HepG2 (cell line): ENCODE measurements at regions not wholly inside any gene's neighbourhood (a gene's known extent, or its start where the extent isn't known, plus 50 kb on each side); places are given as distances from the start of the nearest gene placed in this dataset.

Experiments used
- ATAC-seq: fragments of 200-7000 bp; cut with Tn5 transposase; 3 replicates; pipeline ENCODE4 v1.9.1; 2020; ENCODE audit warnings: mild to moderate bottlenecking, moderate library complexity
- BruUV-seq: library from RNA; stranded (reverse); fragments of 400-500 nt; replicated peaks from 2 replicates; lab custom pipeline; 2021; lab: Mats Ljungman, UMichigan
- CTCF ChIA-PET: fragments of 300-600 bp; formaldehyde crosslinking; extraction: SDS; loops from one replicate; lab custom pipeline; 2021; ENCODE audit warnings: low total read pairs, inconsistent platforms, low intra/inter-chr PET ratio; lab: Yijun Ruan, JAX
- POLR2A ChIA-PET: fragments of 350-600 bp; sonication (Branson Sonifier 250); formaldehyde crosslinking; loops from one replicate; lab custom pipeline; 2020; ENCODE audit warnings: antibody characterized with exemption, inconsistent platforms; lab: Yijun Ruan, JAX
- DNase-seq: peaks from one replicate; pipeline ENCODE4 v3.0.0-alpha.2; 2015; ENCODE audit warnings: low spot score
- FAIRE-seq: peaks from 3 replicates; lab custom pipeline; 2011; peaks lifted over from hg19 to GRCh38; lab: Jason Lieb, UNC
- H2AFZ ChIP-seq: one replicate; pipeline ENCODE4 v1.6.1; 2011; ENCODE audit warnings: low read length, inconsistent platforms
- H3K27ac ChIP-seq: fragments of 300-600 bp; 3 replicates; pipeline ENCODE4 v1.8.0; 2011; ENCODE audit warnings: mixed run types, mild to moderate bottlenecking, mixed read lengths, low read length, inconsistent platforms; ENCODE audit not compliant: insufficient read depth; ENCODE audit errors: extremely low read length
- H3K27me3 ChIP-seq, 2 experiments: fragments of 200-600 bp in 1 of 2; 2 replicates in 1 of 2; 3 replicates in 1 of 2; pipeline versions ENCODE4 v1.6.0 to v1.8.0; 2011; ENCODE audit warnings: low read length in 2 of 2, mild to moderate bottlenecking in 2 of 2, moderate library complexity in 2 of 2, inconsistent platforms in 1 of 2; ENCODE audit not compliant: insufficient read depth in 2 of 2, control insufficient read depth in 1 of 2
- H3K36me3 ChIP-seq, 2 experiments: fragments of 200-600 bp in 1 of 2; replicated peaks in 1 of 2; 2 replicates in 1 of 2; 3 replicates in 1 of 2; pipeline versions ENCODE4 v1.5.1 to v1.8.0; 2011; ENCODE audit warnings: low read length in 2 of 2, inconsistent platforms in 1 of 2; ENCODE audit not compliant: insufficient read depth in 2 of 2, control insufficient read depth in 1 of 2
- H3K4me1 ChIP-seq: 2 replicates; pipeline ENCODE4 v1.5.1; 2012; ENCODE audit warnings: low read length, inconsistent platforms; ENCODE audit not compliant: insufficient read depth
- H3K4me2 ChIP-seq: 2 replicates; pipeline ENCODE4 v1.6.0; 2011; ENCODE audit warnings: low read depth, low read length, inconsistent platforms
- H3K4me3 ChIP-seq, 3 experiments: fragments of 200-600 bp in 1 of 3; sonication (generic), shearing (Covaris generic) in 1 of 3; replicated peaks in 1 of 3; 2 replicates each; pipeline ENCODE4 v1.5.1; 2011 to 2016; ENCODE audit warnings: low read length in 3 of 3, inconsistent platforms in 2 of 3, low read depth in 2 of 3, mild to moderate bottlenecking in 2 of 3, control low read depth in 1 of 3, mixed read lengths in 1 of 3; ENCODE audit not compliant: insufficient read depth in 1 of 3
- H3K79me2 ChIP-seq: one replicate; pipeline ENCODE4 v1.6.1; 2011; ENCODE audit warnings: low read length, inconsistent platforms; ENCODE audit not compliant: insufficient read depth
- H3K9ac ChIP-seq: 2 replicates; pipeline ENCODE4 v1.6.0; 2011; ENCODE audit warnings: mild to moderate bottlenecking, low read depth, low read length, inconsistent platforms; ENCODE audit not compliant: insufficient read depth
- H3K9me3 ChIP-seq: 2 replicates; pipeline ENCODE4 v1.5.1; 2012; ENCODE audit warnings: mild to moderate bottlenecking, low read length
- H4K20me1 ChIP-seq: 2 replicates; pipeline ENCODE4 v1.6.0; 2011; ENCODE audit warnings: inconsistent platforms, mild to moderate bottlenecking, low read length, moderate library complexity; ENCODE audit not compliant: insufficient read depth
- ATF5 ChIP-seq: sonication (generic); formaldehyde crosslinking; IDR thresholded peaks from 2 replicates; pipeline ENCODE4 v1.4.0; 2020; ENCODE audit warnings: mild to moderate bottlenecking, low read depth, missing genetic modification reagents
- FIP1L1 ChIP-seq: fragments of 200-400 bp; formaldehyde crosslinking; IDR thresholded peaks from 2 replicates; pipeline ENCODE4 v1.6.1; 2018; ENCODE audit warnings: low read depth, mild to moderate bottlenecking, low read length, moderate library complexity, borderline replicate concordance; ENCODE audit not compliant: insufficient read depth
- FOSL2 ChIP-seq: sonication (generic); formaldehyde crosslinking; IDR thresholded peaks from 2 replicates; pipeline ENCODE4 v1.4.0; 2020; ENCODE audit warnings: missing genetic modification reagents
- FOXJ3 ChIP-seq: sonication (generic); formaldehyde crosslinking; IDR thresholded peaks from 2 replicates; pipeline ENCODE4 v1.4.0; 2020; ENCODE audit warnings: missing genetic modification reagents, mild to moderate bottlenecking, borderline replicate concordance
- NCOA1 ChIP-seq: sonication (generic); formaldehyde crosslinking; IDR thresholded peaks from 2 replicates; pipeline ENCODE4 v1.9.0; 2021; ENCODE audit warnings: missing genetic modification reagents
- NCOR1 ChIP-seq: fragments of 200-600 bp; sonication (generic); IDR thresholded peaks from 2 replicates; pipeline ENCODE4 v1.7.0; 2017; ENCODE audit warnings: antibody characterized with exemption, low read length, borderline replicate concordance
- RARA ChIP-seq: IDR thresholded peaks from 2 replicates; pipeline ENCODE4 v1.6.1; 2016; ENCODE audit warnings: missing genetic modification reagents, missing compliant biosample characterization
- RARG ChIP-seq: sonication (generic); formaldehyde crosslinking; IDR thresholded peaks from 2 replicates; pipeline ENCODE4 v1.4.0; 2020; ENCODE audit warnings: low read depth, mild to moderate bottlenecking, missing genetic modification reagents
- ZFP90 ChIP-seq: sonication (generic); formaldehyde crosslinking; IDR thresholded peaks from 2 replicates; pipeline ENCODE4 v1.8.0; 2022; ENCODE audit warnings: missing genetic modification reagents, mild to moderate bottlenecking, inconsistent platforms, borderline replicate concordance
- ZNF121 ChIP-seq: sonication (generic); formaldehyde crosslinking; IDR thresholded peaks from 2 replicates; pipeline ENCODE4 v1.5.0; 2020; ENCODE audit warnings: mild to moderate bottlenecking, missing genetic modification reagents
- ZNF761 ChIP-seq: sonication (generic); formaldehyde crosslinking; conservative IDR thresholded peaks from 2 replicates; pipeline ENCODE4 v1.4.0; 2020; ENCODE audit warnings: mild to moderate bottlenecking, missing genetic modification reagents
- WGBS: methylation state at CpG from one replicate; pipeline ENCODE4 v1.1.6; 2017; ENCODE audit warnings: low lambda C conversion rate; 5-methylcytosine and 5-hydroxymethylcytosine counted together
- in situ Hi-C: cut with HindIII; loops from 2 replicates; pipeline ENCODE4 v1.10.0; 2017; ENCODE audit warnings: low pct_unique_long_range_greater_than_20kb; ENCODE audit not compliant: extremely low pct_ligation_motif_present
- intact Hi-C: fragments of 100-400 bp; cut with micrococcal nuclease; formaldehyde crosslinking; loops from one replicate; pipeline ENCODE4 v1.10.0; 2022; ENCODE audit not compliant: unreplicated experiment

GRCh38 chr15:60116456-60117089 lies 112.5 kb downstream of the FOXB1 start:
- H2AFZ ChIP-seq: no peak overlapping the region
- H4K20me1 ChIP-seq: no peaks in the 10 kb centered on the region
- ATAC-seq (no peak), FAIRE-seq (no peak), DNase-seq (no peak)
- H3K9me3 ChIP-seq: no peaks in the 10 kb centered on the region
- H3K9ac ChIP-seq: no peak overlapping the region
- H3K4me3 ChIP-seq: no peak overlapping the region
- TF ChIP-seq NCOR1 (no peak), ZNF121 (CRISPR knock-in tag) (no peak), RARG (CRISPR knock-in tag) (no peak), ZNF761 (CRISPR knock-in tag) (no peak), ZFP90 (CRISPR knock-in tag) (no peak), ATF5 (CRISPR knock-in tag) (no peak), FIP1L1 (no peak), FOXJ3 (CRISPR knock-in tag) (no peak), FOSL2 (CRISPR knock-in tag) (no peak), RARA (CRISPR knock-in tag) (no peak), NCOA1 (CRISPR knock-in tag) (no peak)
- intact Hi-C loops: no loop called here
- no peaks in the 10 kb centered on the region for H3K36me3 ChIP-seq
- H3K4me2 ChIP-seq: no peak overlapping the region
- in situ Hi-C loops: no loop called here
- no peaks in the 10 kb centered on the region for H3K4me1 ChIP-seq
- no peak overlapping the region for H3K27ac ChIP-seq
- no peaks in the 10 kb centered on the region for H3K79me2 ChIP-seq
- no TSS peak for BruUV-seq
- H3K27me3 ChIP-seq: no peaks in the 10 kb centered on the region
- ChIA-PET POLR2A (no interaction called here), CTCF (no interaction called here)
- WGBS: 31% methylated on average over 3 of the region's 3 CpGs
